CD4-positive, alpha-beta T cell treated with Interleukin-4 for 4 hours (primary cell): ENCODE measurements at regions not wholly inside any gene's neighbourhood (a gene's known extent, or its start where the extent isn't known, plus 50 kb on each side); places are given as distances from the start of the nearest gene placed in this dataset.
A peak's percentile ranks its signal among the peaks of the same experiment; 100 is the strongest.
"Not testable (repeated sequence)": the region's sequence is repeated elsewhere in the genome, so short reads cannot be mapped to it uniquely, and the experiment has no call there.

Source experiments
- DNase-seq: peaks from one replicate; pipeline ENCODE4 v3.0.0-alpha.2; 2020

- DNase-seq, result no peak
Observed at GRCh38 chrX:13179586-13179985, 135.2 kb upstream of the FAM9C start.

GRCh38 chrX:13179100-13179499 lies 134.7 kb upstream of the FAM9C start:
- DNase-seq, result no peak

- no peak for DNase-seq
Observed at GRCh38 chrX:13177921-13178566, 133.6 kb upstream of the FAM9C start.

- no peak for DNase-seq
Observed at GRCh38 chrX:13175056-13175455, 130.6 kb upstream of the FAM9C start.

- no peak for DNase-seq
Observed at GRCh38 chrX:13170966-13171558, 126.6 kb upstream of the FAM9C start.

GRCh38 chrX:13169684-13170083 lies 125.3 kb upstream of the FAM9C start:
- no peak for DNase-seq

- DNase-seq, result no peak
Observed at GRCh38 chrX:13168269-13168668, 123.8 kb upstream of the FAM9C start.

GRCh38 chrX:13167481-13168231 lies 123.2 kb upstream of the FAM9C start:
- DNase-seq, result peak; percentile 15

GRCh38 chrX:13165266-13166189 lies 121.1 kb upstream of the FAM9C start:
- no peak for DNase-seq

- DNase-seq, result no peak
Observed at GRCh38 chrX:13164611-13165010, 120.2 kb upstream of the FAM9C start.

- no peak for DNase-seq
Observed at GRCh38 chrX:13162772-13163410, 118.5 kb upstream of the FAM9C start.

GRCh38 chrX:13159886-13160285 lies 115.5 kb upstream of the FAM9C start:
- DNase-seq, result no peak

- no peak for DNase-seq
Observed at GRCh38 chrX:13158911-13159310, 114.5 kb upstream of the FAM9C start.

GRCh38 chrX:13155550-13155949 lies 111.1 kb upstream of the FAM9C start:
- DNase-seq, result not testable (repeated sequence)

- DNase-seq, result no peak
Observed at GRCh38 chrX:13153796-13154195, 109.4 kb upstream of the FAM9C start.

- no peak for DNase-seq
Observed at GRCh38 chrX:13152518-13153185, 108.2 kb upstream of the FAM9C start.

GRCh38 chrX:13151828-13152517 lies 107.6 kb upstream of the FAM9C start:
- peak; percentile 91 for DNase-seq

- no peak for DNase-seq
Observed at GRCh38 chrX:13149702-13150350, 105.4 kb upstream of the FAM9C start.

- DNase-seq, result no peak
Observed at GRCh38 chrX:13147733-13148132, 103.3 kb upstream of the FAM9C start.

GRCh38 chrX:13147147-13147546 lies 102.7 kb upstream of the FAM9C start:
- DNase-seq, result no peak
